Astrocyte (in vitro differentiated cells and primary cell): ENCODE measurements at regions not wholly inside any gene's neighbourhood (a gene's known extent, or its start where the extent isn't known, plus 50 kb on each side); places are given as distances from the start of the nearest gene placed in this dataset.

ENCODE experiments used
- DNase-seq: peaks from one replicate; pipeline ENCODE4 v3.0.0-alpha.2; 2010; ENCODE audit warnings: low read depth
- FAIRE-seq: peaks from 2 replicates; lab custom pipeline; 2011; peaks lifted over from hg19 to GRCh38; lab: Jason Lieb, UNC
- H2AFZ ChIP-seq: 2 replicates; pipeline ENCODE4 v1.6.0; 2012; ENCODE audit warnings: low read depth, low read length, inconsistent platforms
- H3K27ac ChIP-seq: 2 replicates; pipeline ENCODE4 v1.5.1; 2011; ENCODE audit warnings: low read depth, low read length, inconsistent platforms
- H3K27me3 ChIP-seq: 2 replicates; pipeline ENCODE4 v1.6.0; 2011; ENCODE audit warnings: low read length, inconsistent platforms; ENCODE audit not compliant: insufficient read depth
- H3K36me3 ChIP-seq: 2 replicates; pipeline ENCODE4 v1.5.1; 2011; ENCODE audit warnings: low read length, inconsistent platforms; ENCODE audit not compliant: insufficient read depth
- H3K4me1 ChIP-seq: 2 replicates; pipeline ENCODE4 v1.5.1; 2011; ENCODE audit warnings: low read length, inconsistent platforms; ENCODE audit not compliant: insufficient read depth
- H3K4me2 ChIP-seq: 2 replicates; pipeline ENCODE4 v1.6.0; 2012; ENCODE audit warnings: low read length, inconsistent platforms
- H3K4me3 ChIP-seq: 2 replicates; pipeline ENCODE4 v1.5.1; 2011; ENCODE audit warnings: low read depth, mild to moderate bottlenecking, low read length, inconsistent platforms; ENCODE audit not compliant: insufficient read depth
- H3K79me2 ChIP-seq: 2 replicates; pipeline ENCODE4 v1.6.0; 2012; ENCODE audit warnings: mild to moderate bottlenecking, low read length, inconsistent platforms; ENCODE audit not compliant: insufficient read depth
- H3K9ac ChIP-seq: 2 replicates; pipeline ENCODE4 v1.6.0; 2012; ENCODE audit warnings: mild to moderate bottlenecking, low read length, inconsistent platforms
- H3K9me3 ChIP-seq: 2 replicates; pipeline ENCODE4 v1.5.1; 2012; ENCODE audit warnings: low read depth, mild to moderate bottlenecking, low read length, inconsistent platforms; ENCODE audit not compliant: insufficient read depth
- H4K20me1 ChIP-seq: 2 replicates; pipeline ENCODE4 v1.6.0; 2012; ENCODE audit warnings: low read length, inconsistent platforms; ENCODE audit not compliant: insufficient read depth
- H3K27ac Mint-ChIP-seq: one replicate; pipeline ENCODE4 v1.8.0; 2021; ENCODE audit warnings: mild to moderate bottlenecking, mixed read lengths; ENCODE audit not compliant: unreplicated experiment
- H3K27me3 Mint-ChIP-seq: one replicate; pipeline ENCODE4 v1.8.0; 2021; ENCODE audit warnings: low read depth, mixed read lengths; ENCODE audit not compliant: unreplicated experiment
- H3K36me3 Mint-ChIP-seq: one replicate; pipeline ENCODE4 v1.8.0; 2021; ENCODE audit warnings: low read depth, mixed read lengths; ENCODE audit not compliant: unreplicated experiment
- H3K4me1 Mint-ChIP-seq: one replicate; pipeline ENCODE4 v1.8.0; 2021; ENCODE audit warnings: low read depth, mixed read lengths; ENCODE audit not compliant: unreplicated experiment
- H3K4me3 Mint-ChIP-seq: one replicate; pipeline ENCODE4 v1.8.0; 2021; ENCODE audit warnings: mild to moderate bottlenecking, moderate library complexity, mixed read lengths; ENCODE audit not compliant: unreplicated experiment
- H3K9me3 Mint-ChIP-seq: one replicate; pipeline ENCODE4 v1.8.0; 2021; ENCODE audit warnings: mild to moderate bottlenecking, mixed read lengths; ENCODE audit not compliant: unreplicated experiment
- EZH2 ChIP-seq: IDR thresholded peaks from 2 replicates; pipeline ENCODE4 v1.6.1; 2012; ENCODE audit warnings: mild to moderate bottlenecking, low read length, inconsistent platforms; ENCODE audit not compliant: insufficient read depth
- TF ChIP-seq, protein P1 (sequence below): IDR thresholded peaks from 2 replicates; pipeline ENCODE4 v1.5.1; 2011; ENCODE audit warnings: low read depth, mild to moderate bottlenecking, inconsistent platforms, low read length, moderate library complexity; ENCODE audit not compliant: insufficient read depth

DNA sequence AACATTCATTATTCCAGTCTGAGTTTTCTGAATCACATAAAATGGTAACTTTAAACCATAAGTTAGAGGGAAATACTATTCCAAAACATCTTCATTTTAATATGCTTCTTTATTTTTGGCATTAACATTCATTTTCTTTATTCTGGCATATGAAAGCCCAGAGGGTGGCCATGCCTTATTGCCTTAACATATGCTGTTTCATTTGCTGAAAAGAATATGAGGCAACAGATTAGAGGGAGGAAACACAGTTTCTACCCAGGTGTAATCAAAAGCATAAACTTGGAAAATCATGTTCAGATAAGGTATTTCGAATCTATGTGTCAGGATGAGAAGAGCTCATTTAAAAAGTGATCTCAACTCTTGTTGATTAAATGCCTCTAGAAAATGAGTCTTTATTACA lies 379.9 kb upstream of the DSEL start:
- no peaks in the 10 kb centered on the region for H3K27me3 Mint-ChIP-seq

DNA sequence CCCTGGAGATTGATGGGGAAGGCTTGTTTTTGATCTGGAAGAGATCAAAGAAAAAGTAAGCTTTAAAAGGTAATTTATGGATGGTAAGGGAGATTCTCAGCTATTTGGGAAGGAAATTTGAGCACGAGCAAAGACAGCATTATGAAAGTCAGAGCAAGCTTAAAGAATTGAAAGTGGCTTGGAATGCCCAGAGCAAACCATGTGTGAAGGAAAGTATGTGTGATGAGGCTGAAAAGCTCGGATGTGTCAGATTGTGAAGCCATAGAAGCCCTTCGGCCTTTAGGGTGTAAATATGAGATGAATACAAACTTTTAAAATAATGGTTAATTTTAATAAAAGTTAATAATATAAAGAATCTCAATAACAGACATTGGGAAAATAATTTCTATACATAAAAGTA lies 377.4 kb upstream of the DSEL start:
- no peaks in the 10 kb centered on the region for H3K36me3 ChIP-seq
- H2AFZ ChIP-seq = no peak overlapping the region
- Mint-ChIP-seq H3K36me3 (no peaks in the 10 kb centered on the region), H3K4me3 (no peak overlapping the region), H3K27me3 (no peaks in the 10 kb centered on the region), H3K27ac (no peak overlapping the region), H3K9me3 (no peaks in the 10 kb centered on the region), H3K4me1 (peaks cover 3% of the 10 kb centered on the region)
- H3K27me3 ChIP-seq = no peaks in the 10 kb centered on the region
- no peak overlapping the region for H3K9ac ChIP-seq
- no peak for DNase-seq
- no peak overlapping the region for H3K4me3 ChIP-seq
- no peak overlapping the region for H3K4me2 ChIP-seq
- H3K27ac ChIP-seq = no peak overlapping the region
- H4K20me1 ChIP-seq = no peaks in the 10 kb centered on the region
- FAIRE-seq = no peak
- no peaks in the 10 kb centered on the region for H3K79me2 ChIP-seq
- TF ChIP-seq, protein P1, sequence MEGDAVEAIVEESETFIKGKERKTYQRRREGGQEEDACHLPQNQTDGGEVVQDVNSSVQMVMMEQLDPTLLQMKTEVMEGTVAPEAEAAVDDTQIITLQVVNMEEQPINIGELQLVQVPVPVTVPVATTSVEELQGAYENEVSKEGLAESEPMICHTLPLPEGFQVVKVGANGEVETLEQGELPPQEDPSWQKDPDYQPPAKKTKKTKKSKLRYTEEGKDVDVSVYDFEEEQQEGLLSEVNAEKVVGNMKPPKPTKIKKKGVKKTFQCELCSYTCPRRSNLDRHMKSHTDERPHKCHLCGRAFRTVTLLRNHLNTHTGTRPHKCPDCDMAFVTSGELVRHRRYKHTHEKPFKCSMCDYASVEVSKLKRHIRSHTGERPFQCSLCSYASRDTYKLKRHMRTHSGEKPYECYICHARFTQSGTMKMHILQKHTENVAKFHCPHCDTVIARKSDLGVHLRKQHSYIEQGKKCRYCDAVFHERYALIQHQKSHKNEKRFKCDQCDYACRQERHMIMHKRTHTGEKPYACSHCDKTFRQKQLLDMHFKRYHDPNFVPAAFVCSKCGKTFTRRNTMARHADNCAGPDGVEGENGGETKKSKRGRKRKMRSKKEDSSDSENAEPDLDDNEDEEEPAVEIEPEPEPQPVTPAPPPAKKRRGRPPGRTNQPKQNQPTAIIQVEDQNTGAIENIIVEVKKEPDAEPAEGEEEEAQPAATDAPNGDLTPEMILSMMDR = no peak
- TF ChIP-seq EZH2 = no peak
- no peaks in the 10 kb centered on the region for H3K4me1 ChIP-seq
- H3K9me3 ChIP-seq = no peaks in the 10 kb centered on the region

More for the DNA sequence above, 379.9 kb upstream of the DSEL start:
- no peaks in the 10 kb centered on the region for H3K4me1 ChIP-seq
- FAIRE-seq (no peak), DNase-seq (no peak)
- H4K20me1 ChIP-seq = no peaks in the 10 kb centered on the region
- no peak overlapping the region for H3K4me3 ChIP-seq
- H3K36me3 ChIP-seq = no peaks in the 10 kb centered on the region
- H3K36me3 Mint-ChIP-seq = no peaks in the 10 kb centered on the region
- H2AFZ ChIP-seq = no peak overlapping the region
- peaks cover 3% of the 10 kb centered on the region for H3K4me1 Mint-ChIP-seq
- no peak overlapping the region for H3K4me3 Mint-ChIP-seq
- H3K9me3 Mint-ChIP-seq = no peaks in the 10 kb centered on the region
- TF ChIP-seq EZH2 = no peak
- TF ChIP-seq, protein P1 = no peak
- H3K27ac Mint-ChIP-seq = no peak overlapping the region
- no peaks in the 10 kb centered on the region for H3K79me2 ChIP-seq
- H3K9me3 ChIP-seq = no peaks in the 10 kb centered on the region
- H3K27me3 ChIP-seq = no peaks in the 10 kb centered on the region
- no peak overlapping the region for H3K9ac ChIP-seq
- H3K27ac ChIP-seq = no peak overlapping the region
- no peak overlapping the region for H3K4me2 ChIP-seq

DNA sequence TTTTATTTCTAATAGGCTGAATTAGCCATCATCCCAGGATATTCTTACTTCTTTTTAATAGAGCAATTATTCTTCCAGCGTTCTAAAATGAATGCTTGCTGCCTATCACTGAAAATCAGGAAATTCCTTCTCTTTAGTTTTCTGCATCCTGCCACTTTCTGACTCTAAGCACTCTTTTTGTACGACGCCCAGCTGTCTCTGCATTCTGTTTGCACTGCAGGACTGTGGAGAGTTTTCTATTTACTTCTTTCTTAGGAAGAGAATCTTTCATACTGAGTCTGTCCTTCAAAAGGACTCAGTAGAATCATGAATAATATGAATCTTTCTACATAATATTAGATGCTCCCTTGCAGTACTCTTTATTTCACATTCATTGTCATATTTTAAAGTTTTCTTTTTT lies 360.4 kb upstream of the DSEL start:
- no peak overlapping the region for H3K4me3 Mint-ChIP-seq
- Histone ChIP-seq H4K20me1 (no peaks in the 10 kb centered on the region), H3K36me3 (no peaks in the 10 kb centered on the region), H3K9ac (no peak overlapping the region), H3K9me3 (no peaks in the 10 kb centered on the region), H3K4me1 (no peaks in the 10 kb centered on the region), H3K4me2 (no peak overlapping the region), H3K4me3 (no peak overlapping the region), H2AFZ (no peak overlapping the region), H3K27ac (no peak overlapping the region), H3K27me3 (no peaks in the 10 kb centered on the region), H3K79me2 (no peaks in the 10 kb centered on the region)
- H3K36me3 Mint-ChIP-seq = no peaks in the 10 kb centered on the region
- H3K27me3 Mint-ChIP-seq = no peaks in the 10 kb centered on the region
- FAIRE-seq (no peak), DNase-seq (no peak)
- H3K9me3 Mint-ChIP-seq = no peaks in the 10 kb centered on the region
- TF ChIP-seq, protein P1 = no peak
- TF ChIP-seq EZH2 = no peak
- H3K4me1 Mint-ChIP-seq = peaks cover 11% of the 10 kb centered on the region
- no peak overlapping the region for H3K27ac Mint-ChIP-seq
